GM23248 (cell line): ENCODE measurements at regions not wholly inside any gene's neighbourhood (a gene's known extent, or its start where the extent isn't known, plus 50 kb on each side); places are given as distances from the start of the nearest gene placed in this dataset.

Experiments
- EZH2 ChIP-seq: fragments of 200-600 bp; sonication (generic); IDR thresholded peaks from 2 replicates; pipeline ENCODE4 v1.6.1; 2018; ENCODE audit warnings: antibody characterized with exemption, mild to moderate bottlenecking; ENCODE audit not compliant: insufficient read depth, poor library complexity, severe bottlenecking
- EZH2phosphoT487 ChIP-seq: fragments of 200-600 bp; sonication (generic); IDR thresholded peaks from 2 replicates; pipeline ENCODE4 v1.6.1; 2018; ENCODE audit warnings: antibody characterized with exemption, moderate library complexity, mild to moderate bottlenecking, low read depth; ENCODE audit not compliant: insufficient read depth

GRCh38 chr11:13880634-13881033, 81.9 kb upstream of the SPON1 start:
- TF ChIP-seq EZH2phosphoT487 (no peak), EZH2 (no peak)
